ENCODE measurements at regions not wholly inside any gene's neighbourhood (a gene's known extent, or its start where the extent isn't known, plus 50 kb on each side); places are given as distances from the start of the nearest gene placed in this dataset.

GRCh38 chr7:57328457-57328856 lies 121.5 kb upstream of the ZNF716 start:
- no peak for FAIRE-seq

GRCh38 chr7:57328963-57329362 lies 121.0 kb upstream of the ZNF716 start:
- no peak for FAIRE-seq
- no peak for DNase-seq (ENCODE audit: insufficient read length, low spot score)

More at GRCh38 chr7:57328457-57328856, 121.5 kb upstream of the ZNF716 start:
- no peak for DNase-seq (ENCODE audit: insufficient read length, low spot score)
- TF ChIP-seq, protein P1, sequence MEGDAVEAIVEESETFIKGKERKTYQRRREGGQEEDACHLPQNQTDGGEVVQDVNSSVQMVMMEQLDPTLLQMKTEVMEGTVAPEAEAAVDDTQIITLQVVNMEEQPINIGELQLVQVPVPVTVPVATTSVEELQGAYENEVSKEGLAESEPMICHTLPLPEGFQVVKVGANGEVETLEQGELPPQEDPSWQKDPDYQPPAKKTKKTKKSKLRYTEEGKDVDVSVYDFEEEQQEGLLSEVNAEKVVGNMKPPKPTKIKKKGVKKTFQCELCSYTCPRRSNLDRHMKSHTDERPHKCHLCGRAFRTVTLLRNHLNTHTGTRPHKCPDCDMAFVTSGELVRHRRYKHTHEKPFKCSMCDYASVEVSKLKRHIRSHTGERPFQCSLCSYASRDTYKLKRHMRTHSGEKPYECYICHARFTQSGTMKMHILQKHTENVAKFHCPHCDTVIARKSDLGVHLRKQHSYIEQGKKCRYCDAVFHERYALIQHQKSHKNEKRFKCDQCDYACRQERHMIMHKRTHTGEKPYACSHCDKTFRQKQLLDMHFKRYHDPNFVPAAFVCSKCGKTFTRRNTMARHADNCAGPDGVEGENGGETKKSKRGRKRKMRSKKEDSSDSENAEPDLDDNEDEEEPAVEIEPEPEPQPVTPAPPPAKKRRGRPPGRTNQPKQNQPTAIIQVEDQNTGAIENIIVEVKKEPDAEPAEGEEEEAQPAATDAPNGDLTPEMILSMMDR (IDR thresholded peaks at IDR 0.05; ENCODE audit: insufficient read depth, missing control alignments), result no peak

GRCh38 chr7:57339198-57339944 lies 110.6 kb upstream of the ZNF716 start:
- no peak for FAIRE-seq
- no peak for DNase-seq (ENCODE audit: insufficient read length, low spot score)
- TF ChIP-seq, protein P1 (IDR thresholded peaks at IDR 0.05; ENCODE audit: insufficient read depth, missing control alignments), result no peak

More at GRCh38 chr7:57328963-57329362, 121.0 kb upstream of the ZNF716 start:
- TF ChIP-seq, protein P1 (IDR thresholded peaks at IDR 0.05; ENCODE audit: insufficient read depth, missing control alignments), result no peak

DNA sequence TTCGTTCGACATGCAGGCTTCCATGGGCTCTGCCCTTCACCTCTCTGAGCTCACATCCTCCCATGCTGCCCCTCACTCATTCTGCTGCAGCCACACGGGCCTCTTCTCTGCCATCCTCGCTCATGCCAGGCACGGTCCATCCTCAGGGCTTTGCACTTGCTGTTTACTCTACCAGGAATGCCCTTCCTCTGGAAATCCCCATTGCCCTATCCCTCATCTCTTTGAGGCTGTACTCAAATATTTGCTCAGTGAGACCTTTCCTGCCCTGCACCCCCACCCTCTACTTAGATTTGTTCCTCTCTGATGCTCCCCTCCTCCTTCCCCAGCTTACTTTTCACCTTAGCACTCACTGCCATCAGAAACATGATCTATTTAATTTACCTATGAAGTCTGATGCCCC lies 107.0 kb upstream of the ZNF716 start:
- TF ChIP-seq, protein P1 (IDR thresholded peaks at IDR 0.05; ENCODE audit: insufficient read depth, missing control alignments), result no peak
- FAIRE-seq (no peak), DNase-seq (ENCODE audit: insufficient read length, low spot score) (no peak)

- TF ChIP-seq, protein P1 (IDR thresholded peaks at IDR 0.05; ENCODE audit: insufficient read depth, missing control alignments), result no peak
- DNase-seq (ENCODE audit: insufficient read length, low spot score), result no peak
- FAIRE-seq, result no peak
Observed at GRCh38 chr7:57343901-57344622, 105.9 kb upstream of the ZNF716 start.

DNA sequence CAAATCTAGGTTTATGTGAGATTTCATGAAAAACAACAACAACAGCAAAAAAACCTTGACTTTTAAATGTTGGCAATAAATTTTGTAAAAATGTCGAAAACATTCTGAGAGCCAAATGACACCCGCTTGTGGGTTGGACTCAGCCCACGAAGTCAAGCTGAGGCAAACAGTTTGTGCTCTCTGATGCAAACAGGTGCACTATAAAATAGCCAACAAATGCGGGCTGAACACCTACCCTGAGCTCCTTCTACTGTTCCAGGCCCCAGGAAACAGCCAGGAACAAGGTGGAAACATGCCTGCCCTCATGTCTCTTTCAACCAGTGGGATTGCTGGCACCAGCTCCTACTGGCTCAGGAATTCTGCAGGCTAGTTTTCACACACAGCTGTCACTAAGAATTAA lies 105.0 kb upstream of the ZNF716 start:
- FAIRE-seq (no peak), DNase-seq (ENCODE audit: insufficient read length, low spot score) (no peak)
- TF ChIP-seq, protein P1 (IDR thresholded peaks at IDR 0.05; ENCODE audit: insufficient read depth, missing control alignments), result no peak

Data from D721Med (cell line).